Panc1 (cell line): ENCODE measurements at regions not wholly inside any gene's neighbourhood (a gene's known extent, or its start where the extent isn't known, plus 50 kb on each side); places are given as distances from the start of the nearest gene placed in this dataset.

Source experiments
- ATAC-seq: fragments of 200-7000 bp; cut with Tn5 transposase; 2 replicates; pipeline ENCODE4 v1.9.1; 2020; ENCODE audit warnings: mild to moderate bottlenecking, moderate library complexity
- BruUV-seq: library from RNA; stranded (reverse); fragments of 400-500 nt; replicated peaks from 2 replicates; lab custom pipeline; 2021; lab: Mats Ljungman, UMichigan
- CTCF ChIA-PET: fragments of 300-600 bp; sonication (Branson Sonifier 250); formaldehyde crosslinking; loops from one replicate; lab custom pipeline; 2022; ENCODE audit warnings: antibody characterized with exemption; lab: Charles Lee
- POLR2A ChIA-PET: fragments of 300-600 bp; sonication (Branson Sonifier 250); formaldehyde crosslinking; loops from one replicate; lab custom pipeline; 2022; ENCODE audit warnings: antibody characterized with exemption; lab: Charles Lee
- DNase-seq: peaks from one replicate; pipeline ENCODE4 v3.0.0-alpha.2; 2010; ENCODE audit warnings: low read depth, low spot score
- H3K27ac ChIP-seq: 2 replicates; pipeline ENCODE4 v1.5.1; 2011; ENCODE audit warnings: mild to moderate bottlenecking, low read length, inconsistent platforms
- H3K27me3 ChIP-seq: fragments of 200-500 bp; sonication (Bioruptor generic); 2 replicates; pipeline ENCODE4 v1.6.0; 2014; ENCODE audit warnings: low read length, inconsistent platforms; ENCODE audit not compliant: control insufficient read depth, insufficient read depth
- H3K36me3 ChIP-seq: fragments of 200-500 bp; sonication (Bioruptor generic); 2 replicates; pipeline ENCODE4 v1.5.1; 2014; ENCODE audit warnings: inconsistent platforms, mild to moderate bottlenecking, low read length, moderate library complexity; ENCODE audit not compliant: control insufficient read depth, insufficient read depth
- H3K4me1 ChIP-seq: 2 replicates; pipeline ENCODE4 v1.5.1; 2011; ENCODE audit warnings: inconsistent platforms, mild to moderate bottlenecking, low read length, moderate library complexity; ENCODE audit not compliant: control insufficient read depth, insufficient read depth
- H3K4me3 ChIP-seq, 2 experiments: 2 replicates each; pipeline ENCODE4 v1.5.1; 2011 to 2012; ENCODE audit warnings: low read depth in 2 of 2, low read length in 2 of 2, mild to moderate bottlenecking in 2 of 2, inconsistent platforms in 1 of 2, moderate library complexity in 1 of 2
- H3K9me3 ChIP-seq: fragments of 200-500 bp; sonication (Bioruptor generic); 2 replicates; pipeline ENCODE4 v1.5.1; 2014; ENCODE audit warnings: low read depth, mild to moderate bottlenecking, inconsistent platforms, low read length, moderate library complexity; ENCODE audit not compliant: control insufficient read depth, insufficient read depth
- POLR2AphosphoS5 ChIP-seq: IDR thresholded peaks from 2 replicates; pipeline ENCODE4 v1.6.1; 2012; ENCODE audit warnings: mild to moderate bottlenecking, low read depth, low read length, moderate library complexity
- REST ChIP-seq, 2 experiments: IDR thresholded peaks; 2 replicates each; pipeline ENCODE4 v1.6.1; 2011 to 2012; ENCODE audit warnings: low read depth in 2 of 2, control low read depth in 1 of 2, low read length in 1 of 2, mild to moderate bottlenecking in 1 of 2, moderate library complexity in 1 of 2; ENCODE audit not compliant: insufficient read depth in 1 of 2
- SIN3A ChIP-seq: IDR thresholded peaks from 2 replicates; pipeline ENCODE4 v1.6.1; 2012; ENCODE audit warnings: low read depth, mild to moderate bottlenecking, low read length, moderate library complexity, borderline replicate concordance; ENCODE audit not compliant: insufficient read depth
- TCF7L2 ChIP-seq: IDR thresholded peaks from 2 replicates; pipeline ENCODE4 v1.6.1; 2011; ENCODE audit warnings: mild to moderate bottlenecking, low read depth, low read length, inconsistent platforms
- in situ Hi-C: cut with HindIII; loops from 2 replicates; pipeline ENCODE4 v1.10.0; 2016; ENCODE audit warnings: low sequenced_read_pairs, low pct_unique_long_range_greater_than_20kb
- intact Hi-C: fragments of 100-400 bp; cut with micrococcal nuclease; formaldehyde crosslinking; loops from one replicate; pipeline ENCODE4 v1.10.0; 2022; ENCODE audit not compliant: unreplicated experiment
- TF ChIP-seq, protein P1 (sequence below): fragments of 450-650 bp; IDR thresholded peaks from 2 replicates; pipeline ENCODE4 v1.5.1; 2017; ENCODE audit warnings: mild to moderate bottlenecking

- ChIA-PET POLR2A (interaction anchor here (0.6 kb wide), 1 partner anchor 96 kb away, joined by 6 read pairs; no protein-coding TSS in a partner anchor), CTCF (no interaction called here)
- TF ChIP-seq TCF7L2 (no peak), REST (IDR thresholded peaks at IDR 0.05; ENCODE audit: insufficient read depth in 1 of 2, low read depth in 2 of 2, low read length in 1 of 2) (no peak), POLR2AphosphoS5 (no peak), SIN3A (no peak)
- TF ChIP-seq, protein P1, sequence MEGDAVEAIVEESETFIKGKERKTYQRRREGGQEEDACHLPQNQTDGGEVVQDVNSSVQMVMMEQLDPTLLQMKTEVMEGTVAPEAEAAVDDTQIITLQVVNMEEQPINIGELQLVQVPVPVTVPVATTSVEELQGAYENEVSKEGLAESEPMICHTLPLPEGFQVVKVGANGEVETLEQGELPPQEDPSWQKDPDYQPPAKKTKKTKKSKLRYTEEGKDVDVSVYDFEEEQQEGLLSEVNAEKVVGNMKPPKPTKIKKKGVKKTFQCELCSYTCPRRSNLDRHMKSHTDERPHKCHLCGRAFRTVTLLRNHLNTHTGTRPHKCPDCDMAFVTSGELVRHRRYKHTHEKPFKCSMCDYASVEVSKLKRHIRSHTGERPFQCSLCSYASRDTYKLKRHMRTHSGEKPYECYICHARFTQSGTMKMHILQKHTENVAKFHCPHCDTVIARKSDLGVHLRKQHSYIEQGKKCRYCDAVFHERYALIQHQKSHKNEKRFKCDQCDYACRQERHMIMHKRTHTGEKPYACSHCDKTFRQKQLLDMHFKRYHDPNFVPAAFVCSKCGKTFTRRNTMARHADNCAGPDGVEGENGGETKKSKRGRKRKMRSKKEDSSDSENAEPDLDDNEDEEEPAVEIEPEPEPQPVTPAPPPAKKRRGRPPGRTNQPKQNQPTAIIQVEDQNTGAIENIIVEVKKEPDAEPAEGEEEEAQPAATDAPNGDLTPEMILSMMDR: no peak
- intact Hi-C loops: loop anchor here (10.0 kb wide), 1 partner anchor 173 kb away; no protein-coding TSS in a partner anchor
- Histone ChIP-seq H3K4me1 (no peaks in the 10 kb centered on the region), H3K9me3 (no peaks in the 10 kb centered on the region), H3K4me3 (no peak overlapping the region), H3K27me3 (peaks cover 25% of the 10 kb centered on the region), H3K36me3 (no peaks in the 10 kb centered on the region), H3K27ac (no peak overlapping the region)
- no TSS peak for BruUV-seq
- ATAC-seq: peak; percentile 47; the same call in 1 of the 2 replicates
- DNase-seq: no peak
- in situ Hi-C loops: no loop called here
These were observed 69.9 kb downstream of the CTAGE1 start for GRCh38 chr18:22347606-22348511.

DNA sequence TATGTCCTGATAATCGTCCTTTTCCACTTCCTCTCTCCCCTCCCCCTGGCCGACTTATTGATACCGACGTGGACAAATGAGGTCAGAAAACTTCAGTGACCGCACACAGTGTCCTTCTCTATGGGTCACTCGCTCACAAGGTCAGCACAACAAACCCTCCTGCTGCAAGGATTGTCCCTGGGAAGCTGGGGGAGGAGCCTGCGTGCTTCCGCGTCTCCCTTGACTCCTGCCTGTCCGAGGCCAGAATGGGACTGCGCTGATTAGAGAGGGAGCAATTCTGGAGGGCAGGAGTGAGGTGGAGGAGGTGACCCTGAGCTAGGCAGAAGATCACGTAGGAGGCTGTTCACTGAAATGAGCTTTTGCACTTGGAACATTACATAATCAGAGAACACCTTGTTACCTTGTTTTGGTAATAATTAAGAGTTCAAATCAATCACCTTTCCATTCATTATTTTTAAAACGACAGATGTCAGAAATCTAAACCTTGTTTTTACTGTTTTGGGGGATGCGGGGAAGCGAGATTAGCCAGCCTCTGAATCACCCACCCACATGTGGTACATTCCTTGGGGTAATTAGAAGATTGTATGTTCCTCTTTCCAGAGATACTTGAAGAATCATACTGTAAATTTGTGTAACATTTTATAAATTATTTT, 70.6 kb downstream of the CTAGE1 start:
- TF ChIP-seq SIN3A (no peak), REST (IDR thresholded peaks at IDR 0.05; ENCODE audit: insufficient read depth in 1 of 2, low read depth in 2 of 2, low read length in 1 of 2) (no peak), TCF7L2 (no peak), POLR2AphosphoS5 (no peak)
- TF ChIP-seq, protein P1: no peak
- intact Hi-C loops (loop anchor here (10.0 kb wide), 1 partner anchor 172 kb away; no protein-coding TSS in a partner anchor), in situ Hi-C loops (no loop called here)
- no TSS peak for BruUV-seq
- Histone ChIP-seq H3K27ac (no peak overlapping the region), H3K4me3 (no peak overlapping the region), H3K36me3 (no peaks in the 10 kb centered on the region), H3K27me3 (peaks cover 25% of the 10 kb centered on the region), H3K9me3 (no peaks in the 10 kb centered on the region), H3K4me1 (no peaks in the 10 kb centered on the region)
- ATAC-seq (no peak), DNase-seq (no peak)
- CTCF ChIA-PET: interaction anchor here (0.5 kb wide), 1 partner anchor 365 kb away, joined by 5 read pairs; no protein-coding TSS in a partner anchor
- POLR2A ChIA-PET: interaction anchor here (0.6 kb wide), 1 partner anchor 95 kb away, joined by 6 read pairs; no protein-coding TSS in a partner anchor
